Breast epithelium (tissue), 3 donors: ENCODE measurements at regions not wholly inside any gene's neighbourhood (a gene's known extent, or its start where the extent isn't known, plus 50 kb on each side); places are given as distances from the start of the nearest gene placed in this dataset.
"Not testable (repeated sequence)": the region's sequence is repeated elsewhere in the genome, so short reads cannot be mapped to it uniquely, and the experiment has no call there.

Experiments used
- CTCF ChIP-seq, 3 donors: fragments of 450-650 bp; IDR thresholded peaks; one replicate each; pipeline ENCODE4 v1.5.1; 2016 to 2017; ENCODE audit warnings: antibody characterized with exemption in 3 of 3, mild to moderate bottlenecking in 3 of 3, moderate library complexity in 3 of 3
- POLR2A ChIP-seq: fragments of 450-650 bp; IDR thresholded peaks from one replicate; pipeline ENCODE4 v1.6.1; 2016; ENCODE audit warnings: antibody characterized with exemption, mild to moderate bottlenecking, moderate library complexity

GRCh38 chr2:87687550-87688270 is 60.2 kb upstream of the PLGLB2 start:
- not testable (repeated sequence) for TF ChIP-seq CTCF (IDR thresholded peaks at IDR 0.05); POLR2A
